SK-N-SH (cell line): ENCODE measurements at regions not wholly inside any gene's neighbourhood (a gene's known extent, or its start where the extent isn't known, plus 50 kb on each side); places are given as distances from the start of the nearest gene placed in this dataset.

ENCODE experiments used
- CTCF ChIA-PET: fragments of 300-600, 350-600 bp; formaldehyde crosslinking; extraction: SDS; loops from one replicate; lab custom pipeline; 2021; lab: Yijun Ruan, JAX
- POLR2A ChIA-PET: fragments of 350-600 bp; sonication (Branson Sonifier 250); formaldehyde crosslinking; extraction: SDS; loops from one replicate; lab custom pipeline; 2020; ENCODE audit warnings: antibody characterized with exemption, inconsistent platforms; lab: Yijun Ruan, JAX
- DNase-seq: peaks from one replicate; pipeline ENCODE4 v3.0.0; 2012
- H2AFZ ChIP-seq: fragments of 200-600 bp; sonication (generic); 2 replicates; pipeline ENCODE4 v1.8.1; 2016; ENCODE audit warnings: antibody characterized with exemption, mild to moderate bottlenecking, low read depth
- H3F3A ChIP-seq: fragments of 200-600 bp; sonication (generic); replicated peaks from 2 replicates; pipeline ENCODE3; 2016; ENCODE audit warnings: antibody characterized with exemption, mild to moderate bottlenecking; ENCODE audit not compliant: insufficient read depth
- H3K27ac ChIP-seq, 2 experiments: fragments of 200-500 bp in 1 of 2; fragments of 200-600 bp in 1 of 2; sonication (Bioruptor generic) in 1 of 2; sonication (generic), shearing (Covaris generic) in 1 of 2; 2 replicates each; pipeline versions ENCODE4 v1.5.1 to v1.6.1; 2014 to 2016; ENCODE audit warnings: low read depth in 2 of 2, inconsistent platforms in 1 of 2, low read length in 1 of 2, mild to moderate bottlenecking in 1 of 2, mixed read lengths in 1 of 2
- H3K27me3 ChIP-seq: fragments of 200-600 bp; sonication (generic), shearing (Covaris generic); 2 replicates; pipeline ENCODE4 v1.6.1; 2016; ENCODE audit warnings: mixed run types; ENCODE audit not compliant: insufficient read depth
- H3K36me3 ChIP-seq, 2 experiments: fragments of 200-500 bp in 1 of 2; fragments of 200-600 bp in 1 of 2; sonication (Bioruptor generic) in 1 of 2; sonication (generic) in 1 of 2; replicated peaks in 1 of 2; 2 replicates each; pipeline versions ENCODE3 to v1.5.1; 2014 to 2016; ENCODE audit warnings: low read length in 1 of 2, mild to moderate bottlenecking in 1 of 2; ENCODE audit not compliant: insufficient read depth in 2 of 2, control insufficient read depth in 1 of 2
- H3K4me1 ChIP-seq, 2 experiments: fragments of 200-500 bp in 1 of 2; fragments of 200-600 bp in 1 of 2; sonication (Bioruptor generic) in 1 of 2; sonication (generic), shearing (Covaris generic) in 1 of 2; 2 replicates each; pipeline versions ENCODE4 v1.5.1 to v1.6.1; 2014 to 2016; ENCODE audit warnings: low read depth in 1 of 2, low read length in 1 of 2, mixed run types in 1 of 2; ENCODE audit not compliant: insufficient read depth in 2 of 2, control insufficient read depth in 1 of 2
- H3K4me2 ChIP-seq: fragments of 200-600 bp; sonication (generic), shearing (Covaris generic); 2 replicates; pipeline ENCODE4 v1.6.1; 2017; ENCODE audit warnings: mixed run types
- H3K4me3 ChIP-seq, 2 experiments: fragments of 200-500 bp in 1 of 2; fragments of 200-600 bp in 1 of 2; sonication (Bioruptor generic) in 1 of 2; sonication (generic), shearing (Covaris generic) in 1 of 2; 2 replicates each; pipeline versions ENCODE4 v1.5.1 to v1.8.1; 2014 to 2016; ENCODE audit warnings: low read depth in 2 of 2, inconsistent platforms in 1 of 2, low read length in 1 of 2, mild to moderate bottlenecking in 1 of 2, mixed read lengths in 1 of 2, moderate library complexity in 1 of 2
- H3K79me2 ChIP-seq: fragments of 200-600 bp; sonication (generic); 2 replicates; pipeline ENCODE4 v1.8.1; 2017; ENCODE audit warnings: mild to moderate bottlenecking; ENCODE audit not compliant: insufficient read depth
- H3K9ac ChIP-seq: fragments of 200-600 bp; sonication (generic); 2 replicates; pipeline ENCODE4 v1.6.1; 2017; ENCODE audit warnings: mixed run types
- H3K9me2 ChIP-seq: fragments of 200-600 bp; sonication (generic); 2 replicates; pipeline ENCODE4 v1.6.1; 2017; ENCODE audit warnings: mixed run types
- H3K9me3 ChIP-seq: fragments of 200-600 bp; sonication (generic); 2 replicates; pipeline ENCODE4 v1.6.1; 2017; ENCODE audit warnings: mixed run types, mild to moderate bottlenecking, moderate library complexity
- H4K20me1 ChIP-seq: fragments of 200-600 bp; sonication (generic); 2 replicates; pipeline ENCODE4 v1.6.1; 2017; ENCODE audit warnings: mild to moderate bottlenecking, mixed run types; ENCODE audit not compliant: insufficient read depth
- ELF1 ChIP-seq: IDR thresholded peaks from 2 replicates; pipeline ENCODE4 v1.4.0; 2012
- EZH2phosphoT487 ChIP-seq: fragments of 200-600 bp; sonication (generic); IDR thresholded peaks from 2 replicates; pipeline ENCODE4 v1.6.1; 2017; ENCODE audit warnings: low read depth, mixed run types, mild to moderate bottlenecking, antibody characterized with exemption, moderate library complexity, borderline replicate concordance
- FOXM1 ChIP-seq: IDR thresholded peaks from 2 replicates; pipeline ENCODE4 v1.4.0; 2012; ENCODE audit warnings: low read depth, mild to moderate bottlenecking
- GABPA ChIP-seq: IDR thresholded peaks from 2 replicates; pipeline ENCODE4 v1.4.0; 2012; ENCODE audit warnings: low read depth, mild to moderate bottlenecking
- GATA2 ChIP-seq: sonication (generic); formaldehyde crosslinking; IDR thresholded peaks from 2 replicates; pipeline ENCODE4 v1.5.0; 2020; ENCODE audit warnings: mild to moderate bottlenecking, missing genetic modification reagents
- JUND ChIP-seq: IDR thresholded peaks from 2 replicates; pipeline ENCODE4 v1.4.0; 2012
- MEF2A ChIP-seq: IDR thresholded peaks from 2 replicates; pipeline ENCODE4 v1.4.0; 2012; ENCODE audit warnings: low read depth, borderline replicate concordance
- MXI1 ChIP-seq: IDR thresholded peaks from 2 replicates; pipeline ENCODE4 v1.6.1; 2012; ENCODE audit warnings: mild to moderate bottlenecking, low read depth, low read length, improper control_type of control experiment
- NFIC ChIP-seq: IDR thresholded peaks from 2 replicates; pipeline ENCODE4 v1.4.0; 2012; ENCODE audit warnings: borderline replicate concordance
- POLR2AphosphoS5 ChIP-seq: IDR thresholded peaks from 2 replicates; pipeline ENCODE4 v1.6.1; 2012; ENCODE audit warnings: low read depth, low read length
- RXRA ChIP-seq: IDR thresholded peaks from 2 replicates; pipeline ENCODE4 v1.4.0; 2012; ENCODE audit warnings: low read depth, mild to moderate bottlenecking, borderline replicate concordance
- SIN3A ChIP-seq: IDR thresholded peaks from 2 replicates; pipeline ENCODE4 v1.6.1; 2012; ENCODE audit warnings: low read depth, mild to moderate bottlenecking, low read length, moderate library complexity, borderline replicate concordance
- TCF12 ChIP-seq: IDR thresholded peaks from 2 replicates; pipeline ENCODE4 v1.4.0; 2012
- TEAD4 ChIP-seq: IDR thresholded peaks from 2 replicates; pipeline ENCODE4 v1.4.0; 2012; ENCODE audit warnings: mild to moderate bottlenecking, borderline replicate concordance; ENCODE audit not compliant: insufficient read depth
- WGBS: methylation state at CpG from one replicate; pipeline ENCODE4 v1.1.6; 2017; ENCODE audit warnings: low lambda C conversion rate; 5-methylcytosine and 5-hydroxymethylcytosine counted together
- TF ChIP-seq, protein P1 (sequence below): IDR thresholded peaks from 2 replicates; pipeline ENCODE4 v1.4.0; 2012; ENCODE audit warnings: low read depth, borderline replicate concordance
- TF ChIP-seq, protein P2 (sequence below): fragments of 200-600 bp; sonication (generic); IDR thresholded peaks from 2 replicates; pipeline ENCODE4 v1.6.1; 2017; ENCODE audit warnings: antibody characterized with exemption, mild to moderate bottlenecking, moderate library complexity
- TF ChIP-seq, protein P3 (sequence below): fragments of 150-350 bp; IDR thresholded peaks from 2 replicates; pipeline ENCODE4 v1.6.1; 2017; ENCODE audit warnings: antibody characterized with exemption, low read length, low read depth, borderline replicate concordance

DNA sequence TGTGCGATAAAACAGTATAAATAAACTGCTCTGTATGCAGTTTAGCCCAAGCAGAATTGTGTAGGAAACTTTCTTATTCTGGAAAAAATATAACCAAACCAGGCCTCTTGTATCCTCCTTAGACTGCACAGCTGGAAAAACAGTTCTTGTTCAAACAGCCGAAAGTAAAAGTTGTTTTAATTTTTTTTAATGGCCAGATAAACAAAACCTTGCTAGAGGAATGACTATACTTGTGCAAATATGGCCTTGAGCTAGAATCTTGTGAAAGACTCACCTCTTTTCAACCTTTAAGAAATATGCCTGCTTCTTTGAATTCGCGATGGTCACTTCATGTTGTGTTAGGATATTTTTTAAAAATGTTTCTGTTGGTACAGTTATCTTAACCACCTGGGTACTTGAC, 114.5 kb upstream of the MAF start:
- peaks cover 0 to 10% of the 10 kb centered on the region in 2 experiments; a peak in 2 of 4 replicates for H3K4me1 ChIP-seq
- H3K79me2 ChIP-seq = no peaks in the 10 kb centered on the region
- no peaks in the 10 kb centered on the region for H3K27me3 ChIP-seq
- no peaks in the 10 kb centered on the region for H3K9me2 ChIP-seq
- no peaks in the 10 kb centered on the region for H3K36me3 ChIP-seq
- DNase-seq = no peak
- CTCF ChIA-PET = interaction anchor here (1.0 to 1.1 kb wide), 2 partner anchors 10 to 752 kb away, joined by 3 read pairs; no protein-coding TSS in a partner anchor
- TF ChIP-seq GABPA (no peak), TCF12 (no peak), POLR2AphosphoS5 (no peak), GATA2 (CRISPR knock-in tag) (no peak)
- H3K9ac ChIP-seq = no peak overlapping the region
- POLR2A ChIA-PET = no interaction called here
- no peaks in the 10 kb centered on the region for H4K20me1 ChIP-seq
- H3K9me3 ChIP-seq = no peaks in the 10 kb centered on the region
- WGBS = 38% methylated on average over 4 of the region's 4 CpGs
- no peak overlapping the region for H2AFZ ChIP-seq
- H3F3A ChIP-seq = no peaks in the 10 kb centered on the region
- H3K4me3 ChIP-seq = no peak overlapping the region; a peak in 1 of 4 replicates
- H3K4me2 ChIP-seq = no peak overlapping the region
- H3K27ac ChIP-seq = no peak overlapping the region

DNA sequence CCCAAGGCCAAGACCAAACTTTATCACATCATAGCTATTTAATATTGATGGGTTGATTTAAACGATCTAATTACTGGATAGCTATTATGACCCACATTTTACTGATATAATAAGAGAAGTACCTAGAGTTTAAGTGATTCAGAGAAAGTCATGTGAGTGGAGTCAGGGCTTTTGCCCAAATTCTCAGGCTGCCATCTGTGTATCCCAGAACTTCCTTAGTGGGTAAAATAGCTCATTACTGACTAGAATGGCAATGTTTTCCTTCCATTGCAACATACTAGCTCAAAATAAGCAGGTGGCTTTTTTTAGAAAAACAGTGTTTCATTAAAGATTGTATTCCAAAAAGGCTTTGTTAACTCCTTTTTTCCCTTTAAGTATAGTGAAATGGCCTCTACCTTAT, 113.9 kb upstream of the MAF start:
- no peak overlapping the region for H3K9ac ChIP-seq
- H4K20me1 ChIP-seq = no peaks in the 10 kb centered on the region
- H2AFZ ChIP-seq = no peak overlapping the region
- H3K36me3 ChIP-seq = no peaks in the 10 kb centered on the region
- 21% methylated on average over 1 of the region's 1 CpG for WGBS
- no peaks in the 10 kb centered on the region for H3K79me2 ChIP-seq
- no peak overlapping the region for H3K4me3 ChIP-seq
- CTCF ChIA-PET = interaction anchor here (1.0 to 1.2 kb wide), 3 partner anchors 10 to 752 kb away, joined by 3 read pairs; no protein-coding TSS in a partner anchor
- POLR2A ChIA-PET = no interaction called here
- DNase-seq = no peak
- TF ChIP-seq TEAD4 (no peak), RXRA (no peak), GABPA (no peak), TCF12 (no peak), MXI1 (no peak), FOXM1 (no peak), EZH2phosphoT487 (no peak), SIN3A (no peak), NFIC (no peak), JUND (no peak), ELF1 (no peak), MEF2A (no peak)
- TF ChIP-seq, protein P1, sequence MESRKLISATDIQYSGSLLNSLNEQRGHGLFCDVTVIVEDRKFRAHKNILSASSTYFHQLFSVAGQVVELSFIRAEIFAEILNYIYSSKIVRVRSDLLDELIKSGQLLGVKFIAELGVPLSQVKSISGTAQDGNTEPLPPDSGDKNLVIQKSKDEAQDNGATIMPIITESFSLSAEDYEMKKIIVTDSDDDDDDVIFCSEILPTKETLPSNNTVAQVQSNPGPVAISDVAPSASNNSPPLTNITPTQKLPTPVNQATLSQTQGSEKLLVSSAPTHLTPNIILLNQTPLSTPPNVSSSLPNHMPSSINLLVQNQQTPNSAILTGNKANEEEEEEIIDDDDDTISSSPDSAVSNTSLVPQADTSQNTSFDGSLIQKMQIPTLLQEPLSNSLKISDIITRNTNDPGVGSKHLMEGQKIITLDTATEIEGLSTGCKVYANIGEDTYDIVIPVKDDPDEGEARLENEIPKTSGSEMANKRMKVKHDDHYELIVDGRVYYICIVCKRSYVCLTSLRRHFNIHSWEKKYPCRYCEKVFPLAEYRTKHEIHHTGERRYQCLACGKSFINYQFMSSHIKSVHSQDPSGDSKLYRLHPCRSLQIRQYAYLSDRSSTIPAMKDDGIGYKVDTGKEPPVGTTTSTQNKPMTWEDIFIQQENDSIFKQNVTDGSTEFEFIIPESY = no peak
- TF ChIP-seq, protein P2, sequence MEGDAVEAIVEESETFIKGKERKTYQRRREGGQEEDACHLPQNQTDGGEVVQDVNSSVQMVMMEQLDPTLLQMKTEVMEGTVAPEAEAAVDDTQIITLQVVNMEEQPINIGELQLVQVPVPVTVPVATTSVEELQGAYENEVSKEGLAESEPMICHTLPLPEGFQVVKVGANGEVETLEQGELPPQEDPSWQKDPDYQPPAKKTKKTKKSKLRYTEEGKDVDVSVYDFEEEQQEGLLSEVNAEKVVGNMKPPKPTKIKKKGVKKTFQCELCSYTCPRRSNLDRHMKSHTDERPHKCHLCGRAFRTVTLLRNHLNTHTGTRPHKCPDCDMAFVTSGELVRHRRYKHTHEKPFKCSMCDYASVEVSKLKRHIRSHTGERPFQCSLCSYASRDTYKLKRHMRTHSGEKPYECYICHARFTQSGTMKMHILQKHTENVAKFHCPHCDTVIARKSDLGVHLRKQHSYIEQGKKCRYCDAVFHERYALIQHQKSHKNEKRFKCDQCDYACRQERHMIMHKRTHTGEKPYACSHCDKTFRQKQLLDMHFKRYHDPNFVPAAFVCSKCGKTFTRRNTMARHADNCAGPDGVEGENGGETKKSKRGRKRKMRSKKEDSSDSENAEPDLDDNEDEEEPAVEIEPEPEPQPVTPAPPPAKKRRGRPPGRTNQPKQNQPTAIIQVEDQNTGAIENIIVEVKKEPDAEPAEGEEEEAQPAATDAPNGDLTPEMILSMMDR = no peak
- TF ChIP-seq, protein P3, sequence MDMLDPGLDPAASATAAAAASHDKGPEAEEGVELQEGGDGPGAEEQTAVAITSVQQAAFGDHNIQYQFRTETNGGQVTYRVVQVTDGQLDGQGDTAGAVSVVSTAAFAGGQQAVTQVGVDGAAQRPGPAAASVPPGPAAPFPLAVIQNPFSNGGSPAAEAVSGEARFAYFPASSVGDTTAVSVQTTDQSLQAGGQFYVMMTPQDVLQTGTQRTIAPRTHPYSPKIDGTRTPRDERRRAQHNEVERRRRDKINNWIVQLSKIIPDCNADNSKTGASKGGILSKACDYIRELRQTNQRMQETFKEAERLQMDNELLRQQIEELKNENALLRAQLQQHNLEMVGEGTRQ = no peak
- H3K4me2 ChIP-seq = no peak overlapping the region
- H3K27me3 ChIP-seq = no peaks in the 10 kb centered on the region
- peaks cover 0 to 10% of the 10 kb centered on the region in 2 experiments; a peak in 2 of 4 replicates for H3K4me1 ChIP-seq
- H3K9me2 ChIP-seq = no peaks in the 10 kb centered on the region
- H3K27ac ChIP-seq = no peak overlapping the region
- no peaks in the 10 kb centered on the region for H3K9me3 ChIP-seq
- no peaks in the 10 kb centered on the region for H3F3A ChIP-seq
